HG03378 (cell line): ENCODE measurements at regions not wholly inside any gene's neighbourhood (a gene's known extent, or its start where the extent isn't known, plus 50 kb on each side); places are given as distances from the start of the nearest gene placed in this dataset.

ENCODE experiments used
- ATAC-seq: cut with Tn5 transposase; IDR thresholded peaks from one replicate; pipeline ENCODE4 v1.9.1; 2021; ENCODE audit warnings: mild to moderate bottlenecking, moderate library complexity; ENCODE audit not compliant: unreplicated experiment

DNA sequence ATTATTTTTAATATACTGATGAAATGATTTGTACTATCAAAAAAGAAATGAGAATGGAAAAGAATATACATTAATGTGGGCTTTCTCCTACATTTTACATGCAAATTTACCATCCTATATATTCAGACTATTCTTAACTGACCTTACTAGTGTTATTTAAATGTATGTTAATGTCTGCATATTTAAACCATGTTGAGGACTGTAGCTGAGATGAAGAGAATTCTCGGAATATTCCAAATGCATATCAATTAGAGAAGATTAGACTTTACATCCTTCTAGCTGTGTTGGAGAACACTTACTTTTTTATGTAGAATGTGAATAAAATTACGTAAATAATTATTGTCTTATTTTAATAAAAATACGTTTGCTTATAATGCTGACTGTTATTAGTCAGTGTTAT, 990.1 kb upstream of the LRFN5 start:
- no peak for ATAC-seq

- ATAC-seq = no peak
These were observed 1005.6 kb upstream of the LRFN5 start for GRCh38 chr14:40601063-40601462.

DNA sequence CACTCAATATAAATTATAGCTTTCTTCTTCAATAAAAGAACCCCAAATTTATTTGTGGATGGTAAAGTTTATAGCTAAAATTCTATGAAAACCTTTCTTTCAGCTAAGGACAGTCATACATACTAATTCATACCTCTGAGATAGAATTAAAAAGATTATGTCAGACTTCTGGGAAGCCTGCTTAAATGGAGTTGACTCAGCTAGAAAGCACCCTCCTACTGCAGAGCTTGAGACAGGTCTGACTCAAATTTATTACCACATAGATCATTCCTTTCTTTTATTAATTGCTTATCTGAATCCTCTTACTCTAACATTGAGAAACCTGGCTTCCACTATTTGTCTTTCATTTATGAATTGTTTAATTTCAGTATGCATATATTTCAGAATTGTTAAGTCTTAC, 1007.0 kb upstream of the LRFN5 start:
- no peak for ATAC-seq

DNA sequence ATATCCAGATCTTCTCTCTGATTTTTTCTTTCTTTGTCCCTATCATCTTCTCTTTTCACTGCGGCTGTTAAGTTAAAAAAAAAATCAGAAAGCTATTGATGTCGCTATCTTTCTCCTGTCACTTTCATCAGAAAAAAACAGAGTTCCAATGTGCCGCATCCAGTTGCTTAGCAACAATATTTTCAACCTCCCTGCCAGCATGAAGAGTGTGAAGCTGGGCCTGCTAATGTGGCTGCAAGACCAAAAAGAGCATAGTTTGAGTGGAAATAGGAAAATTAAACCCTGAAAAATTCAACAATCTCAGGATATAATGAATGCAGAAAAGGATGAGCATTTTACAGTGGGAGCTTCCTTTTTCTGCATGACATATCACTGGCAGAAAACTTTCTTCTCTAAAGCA, 1025.4 kb upstream of the LRFN5 start:
- no peak for ATAC-seq

DNA sequence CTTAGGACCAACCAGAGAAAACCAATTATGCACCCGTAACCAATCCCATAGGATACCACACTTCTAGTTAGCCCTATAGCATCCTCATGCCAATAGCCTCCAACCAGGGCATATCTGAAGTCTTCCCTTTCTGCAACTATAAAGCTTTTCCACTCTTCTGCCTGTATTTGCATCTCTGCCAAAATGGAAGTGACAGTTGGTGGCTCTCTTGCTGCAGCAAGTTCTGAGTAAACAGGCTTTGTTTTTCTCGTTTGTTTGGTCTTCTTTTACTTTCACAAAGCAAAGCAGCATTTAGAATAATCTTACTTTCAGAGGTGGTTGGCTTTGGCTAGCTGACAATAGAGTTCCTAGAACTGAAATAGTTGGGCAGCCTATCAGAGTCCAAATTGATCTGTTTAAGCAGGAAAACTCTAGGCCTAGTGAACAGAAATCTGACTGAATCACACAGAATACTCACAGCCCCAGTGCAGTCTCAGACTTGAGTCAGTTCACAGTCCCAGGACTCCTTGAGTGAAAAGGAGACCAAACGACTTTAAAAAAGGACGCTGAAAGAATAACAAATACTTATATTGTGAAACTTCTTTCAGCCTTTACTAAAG, 1029.7 kb upstream of the LRFN5 start:
- no peak for ATAC-seq

GRCh38 chr14:40574780-40575179, 1031.9 kb upstream of the LRFN5 start:
- ATAC-seq = no peak

DNA sequence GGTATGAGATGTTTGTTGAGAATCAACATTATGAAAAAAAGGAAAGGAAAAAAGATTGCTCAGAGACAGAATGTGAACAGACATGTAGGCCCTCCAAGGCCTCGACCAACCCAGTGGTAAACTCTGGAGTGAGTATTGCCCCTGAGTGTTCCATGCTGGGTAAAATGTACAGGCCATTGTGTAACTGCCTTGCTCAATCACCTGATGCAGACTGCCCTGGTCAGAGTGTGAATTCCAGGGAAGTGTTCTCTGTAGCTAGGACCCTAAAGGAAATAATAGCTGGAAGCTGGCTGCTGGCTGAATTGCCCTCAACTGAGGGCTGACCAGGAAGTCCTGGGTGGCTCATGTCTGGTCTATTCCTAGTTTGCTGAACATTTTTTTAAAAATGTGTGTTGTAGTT, 1081.4 kb upstream of the LRFN5 start:
- ATAC-seq = no peak

DNA sequence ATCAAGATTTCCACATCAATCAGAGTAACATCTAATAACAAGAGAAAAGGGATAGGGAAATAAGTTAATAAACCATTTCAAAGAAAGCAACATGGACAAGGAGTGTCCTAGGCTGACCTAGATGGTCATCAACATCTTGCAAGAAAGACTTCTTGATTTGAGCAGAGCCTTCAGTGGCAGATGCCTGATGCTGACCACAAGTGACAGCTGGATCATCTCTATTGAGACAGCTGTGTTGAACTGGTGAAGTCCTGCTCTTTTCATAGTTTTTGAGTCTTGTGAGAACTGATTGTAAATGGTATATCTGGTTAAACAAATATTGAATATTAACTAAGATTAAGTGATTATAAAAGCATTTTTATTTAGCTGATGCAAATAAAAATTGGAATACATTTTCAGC, 1083.6 kb upstream of the LRFN5 start:
- ATAC-seq = no peak

DNA sequence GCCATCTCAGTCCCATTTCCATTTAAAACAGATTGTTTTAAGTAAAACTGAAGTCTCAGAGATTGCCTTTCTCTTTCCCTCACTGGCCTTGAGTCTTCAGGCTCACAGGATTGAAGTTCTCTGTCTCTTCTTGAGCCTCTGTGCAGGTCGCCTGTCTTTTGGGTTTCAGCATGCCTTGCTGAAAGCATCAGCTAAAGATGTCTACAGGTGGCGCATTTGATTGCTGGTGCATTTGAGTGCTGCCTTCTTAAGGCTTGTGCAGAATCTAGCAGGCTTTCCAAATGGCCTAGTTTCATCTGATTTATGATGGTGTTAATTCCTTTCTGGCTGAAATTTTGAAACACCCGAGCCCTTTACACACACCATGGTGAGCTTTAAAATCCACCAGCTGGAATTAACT, 1062.2 kb upstream of the FBXO33 start:
- ATAC-seq = no peak

GRCh38 chr14:40487824-40488223, 1055.6 kb upstream of the FBXO33 start:
- no peak for ATAC-seq

DNA sequence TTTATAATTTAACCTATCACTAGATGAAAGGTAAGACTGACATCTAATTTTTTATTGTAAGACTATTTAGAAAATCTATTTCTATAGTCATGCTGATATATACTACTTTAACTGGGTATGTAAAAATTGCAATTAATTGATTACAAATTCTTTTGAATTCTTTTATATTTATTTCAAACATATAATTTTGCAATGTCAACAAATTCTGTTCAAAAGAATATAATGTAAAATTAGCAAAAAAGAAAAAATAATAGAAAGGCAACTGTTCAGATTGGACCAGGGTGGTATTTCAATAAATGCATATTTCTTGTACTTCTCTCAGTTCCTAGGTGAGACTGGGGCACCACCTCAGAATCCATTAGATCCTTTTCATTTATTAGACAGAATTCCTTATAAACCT, 1053.5 kb upstream of the FBXO33 start:
- ATAC-seq = no peak

DNA sequence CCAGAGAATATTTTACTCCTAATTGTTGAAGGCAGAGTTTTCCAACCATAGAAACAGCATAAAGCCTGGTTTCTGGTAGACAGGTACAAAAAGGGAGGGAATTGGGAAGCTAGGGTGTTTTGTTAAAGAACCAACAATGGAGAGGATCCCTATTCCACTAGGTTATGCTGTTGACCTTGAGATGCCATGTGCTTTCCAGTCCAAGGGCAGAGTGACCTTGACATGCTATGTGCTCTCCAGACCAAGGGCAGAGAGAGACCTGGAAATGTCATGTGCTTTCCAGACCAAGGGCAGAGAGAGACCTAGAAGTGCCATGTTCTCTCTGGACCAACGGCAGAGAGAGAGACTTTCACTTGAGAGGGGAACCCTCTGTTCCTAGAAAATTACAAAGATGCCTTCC, 1043.8 kb upstream of the FBXO33 start:
- no peak for ATAC-seq

DNA sequence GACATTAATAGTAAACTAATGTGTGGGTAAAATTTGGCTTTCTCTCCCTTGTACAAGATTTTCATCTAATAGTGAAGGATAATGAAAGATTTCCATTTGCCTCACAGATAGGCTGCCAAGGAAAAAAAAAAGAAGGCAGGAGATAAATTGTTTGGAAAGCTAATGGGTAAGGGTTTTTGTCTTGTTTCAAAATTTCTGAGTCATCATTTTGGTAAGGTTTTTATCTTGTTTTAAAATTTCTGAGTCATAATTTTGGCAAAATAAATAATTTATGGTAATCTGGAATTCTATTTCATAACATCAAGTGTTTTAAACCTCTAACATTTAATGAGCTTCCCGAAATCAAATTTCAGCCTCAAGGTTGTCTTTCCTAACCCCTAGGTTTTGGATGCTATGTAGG, 1035.7 kb upstream of the FBXO33 start:
- no peak for ATAC-seq

GRCh38 chr14:40464531-40464930, 1032.3 kb upstream of the FBXO33 start:
- ATAC-seq = no peak

- no peak for ATAC-seq
These were observed 1031.7 kb upstream of the FBXO33 start for GRCh38 chr14:40463886-40464285.

DNA sequence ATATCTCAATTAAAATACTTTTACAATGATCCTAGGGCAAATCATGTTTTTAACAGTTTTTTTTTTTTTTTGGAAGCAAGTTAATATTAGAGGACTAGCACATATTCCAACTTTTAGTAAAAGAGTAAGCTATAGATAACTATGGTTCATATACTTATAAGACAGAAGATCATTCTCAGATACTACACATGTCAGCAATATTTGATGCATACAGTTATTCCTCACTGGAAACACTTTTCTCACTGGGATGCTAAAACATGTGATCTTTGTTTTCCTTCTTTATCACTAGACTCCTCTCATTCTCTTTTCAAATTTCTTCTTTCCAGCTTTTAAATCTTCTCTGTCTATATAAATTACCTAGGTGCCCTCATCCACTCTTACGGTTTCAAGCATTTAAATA, 1020.4 kb upstream of the FBXO33 start:
- no peak for ATAC-seq

DNA sequence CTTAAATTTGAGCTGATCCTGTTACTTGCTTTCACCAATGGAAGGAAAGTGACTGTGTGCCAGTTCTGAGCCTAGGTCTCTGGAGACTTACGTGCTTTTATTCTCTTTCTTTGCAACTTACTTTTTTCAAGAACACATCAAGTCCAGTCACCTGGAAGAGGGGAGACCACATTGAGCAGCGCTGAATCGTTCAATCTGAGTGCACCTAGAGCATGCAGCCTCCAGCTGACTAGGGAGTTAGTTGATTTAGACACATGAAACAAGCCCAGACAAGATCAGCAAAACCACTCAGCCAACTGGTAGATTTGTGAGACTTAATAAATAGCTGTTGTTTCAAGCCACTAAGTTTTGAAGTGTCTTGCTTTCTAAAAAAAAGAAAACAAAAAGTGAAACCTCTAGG, 1014.8 kb upstream of the FBXO33 start:
- no peak for ATAC-seq

DNA sequence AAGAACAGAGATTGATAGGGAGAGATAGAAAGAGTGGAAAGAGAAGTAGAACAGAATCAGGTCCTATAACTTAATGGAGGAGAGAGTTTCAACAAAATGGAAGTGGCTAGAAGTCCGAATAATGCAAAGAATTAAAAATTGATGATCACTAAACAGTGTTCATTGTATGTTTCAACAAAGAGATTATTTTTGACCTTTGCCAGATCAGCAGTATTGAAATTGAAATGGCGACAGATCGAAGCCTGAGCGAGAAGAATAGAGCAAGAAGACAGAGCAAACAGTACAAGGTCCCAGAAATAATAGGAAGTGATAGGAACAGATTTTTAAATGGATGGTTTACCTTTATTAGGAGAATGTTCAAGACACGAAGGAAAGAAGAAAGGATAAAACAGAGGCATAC, 1012.8 kb upstream of the FBXO33 start:
- ATAC-seq = no peak

GRCh38 chr14:40436551-40436950, 1004.3 kb upstream of the FBXO33 start:
- ATAC-seq = no peak

DNA sequence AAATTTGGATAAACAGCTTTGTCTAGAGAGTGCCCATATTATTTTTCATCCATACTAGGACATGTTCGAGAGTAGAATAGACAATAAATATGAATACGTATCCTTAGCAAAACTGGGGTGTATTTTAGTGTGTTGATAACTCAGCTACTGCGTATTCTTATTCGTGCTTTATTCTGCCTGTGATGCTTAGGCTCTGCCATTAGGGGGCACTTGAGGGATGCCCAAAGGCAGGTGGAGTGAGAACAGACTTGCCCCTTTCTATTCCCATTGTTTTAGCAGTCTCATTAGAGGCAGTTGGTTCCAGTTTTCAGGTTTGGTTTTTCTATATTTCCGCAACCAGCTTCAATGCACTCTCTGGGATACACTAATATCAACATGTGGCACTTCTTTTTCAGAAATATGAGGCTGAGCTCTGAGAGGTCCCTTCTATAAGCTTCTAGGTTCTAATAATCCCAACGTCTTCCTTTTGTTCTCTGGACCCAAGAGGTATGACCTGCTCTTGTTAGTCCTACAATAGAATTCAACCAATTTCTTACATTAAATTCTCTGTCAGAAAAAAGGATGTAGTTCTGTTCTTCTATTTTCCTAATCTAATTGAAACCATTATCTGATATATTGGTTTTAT, 985.7 kb upstream of the FBXO33 start:
- peak; percentile 71 for ATAC-seq

- no peak for ATAC-seq
These were observed 984.3 kb upstream of the FBXO33 start for GRCh38 chr14:40416565-40416964.

DNA sequence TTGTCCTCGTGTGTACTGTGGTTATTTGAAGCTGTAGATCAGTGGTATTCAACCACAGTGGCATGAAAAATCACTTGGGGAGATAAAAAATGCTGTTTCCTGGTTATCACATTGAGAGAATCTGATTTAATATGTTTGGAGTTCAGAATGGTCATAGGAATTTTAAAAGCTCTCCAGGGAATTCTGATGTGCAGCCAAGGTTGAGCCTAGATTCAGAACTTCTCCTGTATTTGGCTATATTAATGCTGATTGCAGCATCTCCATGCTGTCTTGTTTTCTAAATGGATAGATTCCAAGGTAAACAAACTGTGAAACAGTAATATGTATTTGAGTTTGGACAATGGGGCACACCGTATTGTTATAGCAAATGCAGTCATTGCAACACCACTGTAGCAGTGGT, 982.2 kb upstream of the FBXO33 start:
- no peak for ATAC-seq

- ATAC-seq = no peak
These were observed 980.9 kb upstream of the FBXO33 start for GRCh38 chr14:40413136-40413535.
